ENCODE measurements at regions not wholly inside any gene's neighbourhood (a gene's known extent, or its start where the extent isn't known, plus 50 kb on each side); places are given as distances from the start of the nearest gene placed in this dataset.

DNA sequence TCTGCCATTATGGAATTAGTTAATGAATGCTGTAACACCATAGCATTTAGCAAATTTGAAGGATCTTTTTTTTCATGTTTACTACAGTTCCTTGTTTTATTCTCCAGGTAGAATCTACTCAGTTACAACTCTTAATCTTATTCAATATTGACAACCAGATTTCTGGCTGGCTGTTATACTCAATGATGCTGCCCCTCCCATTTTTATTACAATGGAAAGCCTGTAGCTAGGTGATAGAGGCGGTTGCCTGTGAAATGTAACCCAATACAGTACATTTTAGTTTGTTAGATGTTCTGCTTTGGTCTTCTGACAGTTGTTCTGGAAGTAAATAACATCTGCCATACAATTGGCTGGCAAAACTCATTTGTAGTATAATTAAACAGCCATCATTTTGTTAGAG, 294.2 kb downstream of the DMRTA1 start:
- no peak overlapping the region for H3K4me3 Mint-ChIP-seq (ENCODE audit: unreplicated experiment)
- no peak for DNase-seq (ENCODE audit: low spot score)
- no peaks in the 10 kb centered on the region for H3K27me3 Mint-ChIP-seq (ENCODE audit: low read depth)
- H3K4me1 Mint-ChIP-seq (ENCODE audit: low read depth), result no peaks in the 10 kb centered on the region
- H3K27ac Mint-ChIP-seq (ENCODE audit: unreplicated experiment), result no peak overlapping the region
- H3K36me3 Mint-ChIP-seq (ENCODE audit: low read depth), result peaks cover 4% of the 10 kb centered on the region
- TF ChIP-seq, protein P1, sequence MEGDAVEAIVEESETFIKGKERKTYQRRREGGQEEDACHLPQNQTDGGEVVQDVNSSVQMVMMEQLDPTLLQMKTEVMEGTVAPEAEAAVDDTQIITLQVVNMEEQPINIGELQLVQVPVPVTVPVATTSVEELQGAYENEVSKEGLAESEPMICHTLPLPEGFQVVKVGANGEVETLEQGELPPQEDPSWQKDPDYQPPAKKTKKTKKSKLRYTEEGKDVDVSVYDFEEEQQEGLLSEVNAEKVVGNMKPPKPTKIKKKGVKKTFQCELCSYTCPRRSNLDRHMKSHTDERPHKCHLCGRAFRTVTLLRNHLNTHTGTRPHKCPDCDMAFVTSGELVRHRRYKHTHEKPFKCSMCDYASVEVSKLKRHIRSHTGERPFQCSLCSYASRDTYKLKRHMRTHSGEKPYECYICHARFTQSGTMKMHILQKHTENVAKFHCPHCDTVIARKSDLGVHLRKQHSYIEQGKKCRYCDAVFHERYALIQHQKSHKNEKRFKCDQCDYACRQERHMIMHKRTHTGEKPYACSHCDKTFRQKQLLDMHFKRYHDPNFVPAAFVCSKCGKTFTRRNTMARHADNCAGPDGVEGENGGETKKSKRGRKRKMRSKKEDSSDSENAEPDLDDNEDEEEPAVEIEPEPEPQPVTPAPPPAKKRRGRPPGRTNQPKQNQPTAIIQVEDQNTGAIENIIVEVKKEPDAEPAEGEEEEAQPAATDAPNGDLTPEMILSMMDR (IDR thresholded peaks at IDR 0.05), result no peak
- H3K9me3 Mint-ChIP-seq (ENCODE audit: low read depth), result peaks cover 15% of the 10 kb centered on the region

DNA sequence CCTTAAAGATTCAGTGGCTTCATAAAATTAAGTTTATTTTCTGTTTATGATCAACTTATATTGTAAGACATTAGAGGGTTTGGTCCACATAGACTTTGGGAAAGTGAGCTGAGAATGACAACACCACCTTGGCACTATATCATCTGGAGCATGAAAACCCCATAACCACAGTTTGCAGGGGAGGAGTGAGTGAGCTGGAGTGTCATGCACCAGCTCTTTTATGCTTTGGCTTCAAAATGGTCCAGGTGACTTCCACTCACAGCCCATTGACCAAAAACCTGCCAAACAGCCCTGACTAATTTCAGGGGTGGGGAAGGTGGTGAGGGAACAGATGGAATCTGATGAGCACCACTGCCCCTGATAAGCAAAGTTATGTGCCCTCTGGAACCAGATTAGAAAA, 295.8 kb downstream of the DMRTA1 start:
- Mint-ChIP-seq H3K4me3 (ENCODE audit: unreplicated experiment) (no peak overlapping the region), H3K36me3 (ENCODE audit: low read depth) (peaks cover 3% of the 10 kb centered on the region), H3K27ac (ENCODE audit: unreplicated experiment) (no peak overlapping the region), H3K9me3 (ENCODE audit: low read depth) (peaks cover 12% of the 10 kb centered on the region), H3K4me1 (ENCODE audit: low read depth) (no peaks in the 10 kb centered on the region), H3K27me3 (ENCODE audit: low read depth) (no peaks in the 10 kb centered on the region)
- TF ChIP-seq, protein P1 (IDR thresholded peaks at IDR 0.05), result no peak
- no peak for DNase-seq (ENCODE audit: low spot score)

DNA sequence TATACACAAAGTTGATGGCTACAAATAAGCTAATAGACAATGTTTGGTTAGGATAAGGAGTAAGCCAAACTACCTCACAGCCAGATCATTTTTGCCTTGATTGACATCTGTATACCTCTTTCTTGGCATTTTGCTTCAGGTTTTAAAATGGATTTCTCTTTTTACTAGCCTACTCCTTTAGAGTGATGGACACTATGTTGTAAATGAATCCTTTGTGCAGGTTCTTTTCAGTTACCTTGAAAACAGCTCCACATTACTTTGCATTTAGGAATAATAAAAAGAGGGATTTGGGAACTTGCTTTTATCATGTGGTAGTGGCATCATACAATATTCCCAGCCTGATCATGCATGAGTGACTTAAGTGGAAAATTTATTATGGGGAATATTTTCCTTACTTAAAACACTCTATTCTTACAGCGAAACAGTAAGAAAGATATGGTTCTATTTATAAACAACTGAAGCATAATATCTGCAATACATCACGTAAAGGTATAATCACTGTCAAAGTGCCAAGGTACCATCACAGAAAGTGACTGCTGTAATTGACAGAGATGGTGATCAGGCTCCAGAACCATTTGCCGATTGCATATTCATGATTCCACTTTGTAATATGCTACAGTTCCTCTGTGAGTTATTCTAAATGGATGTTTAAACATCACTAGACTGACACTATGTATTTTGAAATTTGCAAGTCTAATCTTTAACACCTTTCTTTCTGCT, 327.0 kb downstream of the DMRTA1 start:
- no peaks in the 10 kb centered on the region for H3K9me3 Mint-ChIP-seq (ENCODE audit: low read depth)
- no peak overlapping the region for H3K27ac Mint-ChIP-seq (ENCODE audit: unreplicated experiment)
- DNase-seq (ENCODE audit: low spot score), result no peak
- H3K4me3 Mint-ChIP-seq (ENCODE audit: unreplicated experiment), result no peak overlapping the region
- H3K4me1 Mint-ChIP-seq (ENCODE audit: low read depth), result no peaks in the 10 kb centered on the region
- TF ChIP-seq, protein P1 (IDR thresholded peaks at IDR 0.05), result no peak
- no peaks in the 10 kb centered on the region for H3K27me3 Mint-ChIP-seq (ENCODE audit: low read depth)
- peaks cover 2% of the 10 kb centered on the region for H3K36me3 Mint-ChIP-seq (ENCODE audit: low read depth)

DNA sequence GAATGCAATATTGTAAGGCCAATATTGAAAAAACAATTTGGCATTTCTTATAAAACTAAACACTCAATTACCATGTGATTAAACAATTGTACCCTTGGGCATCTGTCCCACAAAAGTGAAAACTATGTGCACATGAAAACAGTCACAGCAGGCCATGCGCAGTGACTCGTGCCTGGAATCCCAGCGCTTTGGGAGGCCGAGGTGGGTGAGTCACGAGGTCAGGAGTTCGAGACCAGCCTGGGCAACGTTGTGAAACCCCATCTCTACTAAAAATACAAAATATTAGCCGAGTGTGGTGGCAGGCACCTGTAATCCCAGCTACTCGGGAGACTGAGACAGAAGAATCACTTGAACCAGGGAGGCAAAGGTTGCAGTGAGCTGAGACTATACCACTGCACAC, 343.7 kb downstream of the DMRTA1 start:
- no peak overlapping the region for H3K4me3 Mint-ChIP-seq (ENCODE audit: unreplicated experiment)
- TF ChIP-seq, protein P1 (IDR thresholded peaks at IDR 0.05), result no peak
- H3K36me3 Mint-ChIP-seq (ENCODE audit: low read depth), result peaks cover 4% of the 10 kb centered on the region
- no peak for DNase-seq (ENCODE audit: low spot score)
- H3K27ac Mint-ChIP-seq (ENCODE audit: unreplicated experiment), result no peak overlapping the region
- no peaks in the 10 kb centered on the region for H3K27me3 Mint-ChIP-seq (ENCODE audit: low read depth)
- no peaks in the 10 kb centered on the region for H3K4me1 Mint-ChIP-seq (ENCODE audit: low read depth)
- peaks cover 19% of the 10 kb centered on the region for H3K9me3 Mint-ChIP-seq (ENCODE audit: low read depth)

DNA sequence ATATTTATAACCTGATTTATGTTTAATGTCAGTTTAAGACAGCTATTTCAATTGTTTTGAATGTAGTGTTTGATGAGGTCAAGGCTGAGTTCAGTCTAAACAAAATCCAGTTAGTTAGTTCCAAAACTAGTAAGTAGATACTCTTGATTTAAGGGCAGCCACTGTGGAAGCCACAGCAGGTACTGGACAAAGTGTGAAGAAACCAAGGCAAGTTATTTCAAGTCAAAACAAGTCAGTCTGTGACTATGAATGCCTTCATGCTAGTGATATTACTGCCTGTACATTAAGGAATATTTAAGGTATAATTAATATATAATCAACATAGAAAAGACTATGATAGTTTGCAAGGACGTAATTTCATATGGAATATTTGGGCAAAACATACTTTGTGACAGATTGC, 362.3 kb downstream of the DMRTA1 start:
- Mint-ChIP-seq H3K27ac (ENCODE audit: unreplicated experiment) (no peak overlapping the region), H3K36me3 (ENCODE audit: low read depth) (peaks cover 7% of the 10 kb centered on the region), H3K4me3 (ENCODE audit: unreplicated experiment) (no peak overlapping the region), H3K27me3 (ENCODE audit: low read depth) (no peaks in the 10 kb centered on the region), H3K9me3 (ENCODE audit: low read depth) (peaks cover 8% of the 10 kb centered on the region), H3K4me1 (ENCODE audit: low read depth) (no peaks in the 10 kb centered on the region)
- no peak for DNase-seq (ENCODE audit: low spot score)
- TF ChIP-seq, protein P1 (IDR thresholded peaks at IDR 0.05), result no peak
